CD4-positive, alpha-beta memory T cell (primary cell): ENCODE measurements at regions not wholly inside any gene's neighbourhood (a gene's known extent, or its start where the extent isn't known, plus 50 kb on each side); places are given as distances from the start of the nearest gene placed in this dataset.

Experiments used
- CTCF ChIA-PET: fragments of 350-600 bp; sonication (Branson Sonifier 250); formaldehyde crosslinking; loops from one replicate; lab custom pipeline; 2021; ENCODE audit warnings: inconsistent platforms; ENCODE audit not compliant: partially characterized antibody; lab: Charles Lee
- POLR2A ChIA-PET: fragments of 350-600 bp; sonication (Branson Sonifier 250); formaldehyde crosslinking; loops from one replicate; lab custom pipeline; 2021; ENCODE audit not compliant: partially characterized antibody; lab: Charles Lee
- DNase-seq, 5 donors: peaks; one replicate each; pipeline versions ENCODE4 v3.0.0 to v3.0.0-alpha.2; 2020 to 2022; ENCODE audit warnings: mixed read lengths in 1 of 5
- H3K27ac ChIP-seq: one replicate; pipeline ENCODE4 v1.7.0; 2013; ENCODE audit warnings: low read depth, low read length
- H3K27me3 ChIP-seq: 2 replicates; pipeline ENCODE4 v1.7.0; 2013; ENCODE audit warnings: mild to moderate bottlenecking, low read length, moderate library complexity; ENCODE audit not compliant: insufficient read depth
- H3K36me3 ChIP-seq: 2 replicates; pipeline ENCODE4 v1.7.0; 2013; ENCODE audit warnings: mild to moderate bottlenecking, low read length, moderate library complexity; ENCODE audit not compliant: insufficient read depth
- H3K4me1 ChIP-seq: 2 replicates; pipeline ENCODE4 v1.7.0; 2013; ENCODE audit warnings: mild to moderate bottlenecking, low read length, moderate library complexity; ENCODE audit not compliant: insufficient read depth
- H3K4me3 ChIP-seq, 2 donors: one replicate each; pipeline ENCODE4 v1.7.0; 2013; ENCODE audit warnings: low read length in 2 of 2, mild to moderate bottlenecking in 1 of 2
- H3K9me3 ChIP-seq, 2 donors: one replicate each; pipeline ENCODE4 v1.7.0; 2013; ENCODE audit warnings: low read length in 2 of 2, control low read depth in 1 of 2; ENCODE audit not compliant: control insufficient read depth in 1 of 2
- H3K27ac Mint-ChIP-seq, 7 donors: one replicate each; pipeline ENCODE4 v1.8.0; 2020 to 2021; ENCODE audit warnings: mixed read lengths in 7 of 7, mild to moderate bottlenecking in 6 of 7, inconsistent platforms in 3 of 7, moderate library complexity in 3 of 7
- H3K27me3 Mint-ChIP-seq, 2 donors: one replicate each; pipeline ENCODE4 v1.8.0; 2020 to 2021; ENCODE audit warnings: mixed read lengths in 2 of 2
- H3K36me3 Mint-ChIP-seq, 2 donors: one replicate each; pipeline ENCODE4 v1.8.0; 2020 to 2021; ENCODE audit warnings: mixed read lengths in 2 of 2, inconsistent platforms in 1 of 2, mild to moderate bottlenecking in 1 of 2
- H3K4me1 Mint-ChIP-seq, 4 donors: one replicate each; pipeline ENCODE4 v1.8.0; 2020 to 2021; ENCODE audit warnings: mixed read lengths in 4 of 4, mild to moderate bottlenecking in 1 of 4
- H3K4me3 Mint-ChIP-seq, 8 donors: one replicate each; pipeline ENCODE4 v1.8.0; 2020 to 2021; ENCODE audit warnings: mixed read lengths in 8 of 8, mild to moderate bottlenecking in 7 of 8, moderate library complexity in 6 of 8, inconsistent platforms in 3 of 8
- H3K9me3 Mint-ChIP-seq, 8 donors: one replicate each; pipeline ENCODE4 v1.8.0; 2020 to 2021; ENCODE audit warnings: mixed read lengths in 8 of 8, mild to moderate bottlenecking in 5 of 8, inconsistent platforms in 3 of 8, moderate library complexity in 1 of 8
- intact Hi-C: fragments of 100-400 bp; cut with micrococcal nuclease; formaldehyde crosslinking; loops from one replicate; pipeline ENCODE4 v1.15.1; 2023

DNA sequence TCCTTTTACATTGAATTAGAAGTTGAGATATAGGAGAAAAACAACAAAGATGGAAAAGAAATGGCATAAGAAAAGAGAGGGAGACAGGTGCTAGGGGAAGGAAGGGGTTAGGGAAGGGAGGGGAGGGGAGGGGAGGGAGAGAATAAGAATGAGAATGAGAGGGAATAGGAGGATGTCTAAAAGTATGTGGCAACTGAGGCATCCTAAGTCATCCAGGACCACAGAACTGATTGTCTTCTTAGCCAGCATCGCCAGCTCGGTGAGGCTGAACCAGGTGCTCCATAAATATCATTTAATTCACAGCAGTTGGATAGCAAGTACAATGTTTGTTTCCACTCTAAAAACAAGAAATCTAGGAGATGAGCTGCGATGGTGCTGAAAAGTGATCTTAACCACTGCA lies 393.5 kb downstream of the TMEM182 start:
- peaks cover 0 to 7% (median 3%) of the 10 kb centered on the region in 8 donors for H3K9me3 Mint-ChIP-seq
- no peak overlapping the region for H3K4me3 Mint-ChIP-seq
- intact Hi-C loops: no loop called here
- H3K4me1 Mint-ChIP-seq: no peaks in the 10 kb centered on the region
- no peak for DNase-seq
- no peaks in the 10 kb centered on the region for H3K36me3 Mint-ChIP-seq
- CTCF ChIA-PET: no interaction called here
- no peak overlapping the region for H3K27ac Mint-ChIP-seq
- POLR2A ChIA-PET: no interaction called here
- H3K9me3 ChIP-seq: no peaks in the 10 kb centered on the region
- no peak overlapping the region for H3K27ac ChIP-seq
- H3K36me3 ChIP-seq: no peaks in the 10 kb centered on the region
- no peak overlapping the region for H3K4me3 ChIP-seq
- no peaks in the 10 kb centered on the region for H3K4me1 ChIP-seq
- H3K27me3 Mint-ChIP-seq: no peaks in the 10 kb centered on the region
- no peaks in the 10 kb centered on the region for H3K27me3 ChIP-seq

DNA sequence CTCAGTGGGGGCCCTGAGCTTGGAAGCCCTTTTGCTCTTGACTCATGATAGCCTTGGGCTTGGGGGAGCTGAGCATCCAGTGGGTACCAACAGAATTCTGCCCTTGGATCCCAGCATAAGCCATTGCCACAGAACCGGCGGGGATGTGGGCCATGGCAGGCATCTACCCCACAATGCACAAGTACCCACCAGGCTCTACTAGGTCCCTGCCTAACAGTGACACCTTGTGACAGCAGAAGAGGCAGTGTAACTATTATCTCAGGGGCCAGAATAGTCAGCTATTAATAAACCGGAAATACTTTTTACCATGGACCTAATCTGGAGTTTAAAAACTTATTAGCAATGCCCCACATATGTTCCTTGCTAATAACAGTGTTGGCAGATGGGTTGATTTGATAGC lies 397.2 kb downstream of the TMEM182 start:
- Mint-ChIP-seq H3K36me3 (no peaks in the 10 kb centered on the region), H3K27me3 (no peaks in the 10 kb centered on the region), H3K9me3 (peaks cover 0 to 3% (median 0%) of the 10 kb centered on the region in 8 donors), H3K4me1 (no peaks in the 10 kb centered on the region), H3K4me3 (no peak overlapping the region), H3K27ac (no peak overlapping the region)
- H3K36me3 ChIP-seq: no peaks in the 10 kb centered on the region
- H3K27ac ChIP-seq: no peak overlapping the region
- intact Hi-C loops: no loop called here
- no peaks in the 10 kb centered on the region for H3K9me3 ChIP-seq
- ChIA-PET POLR2A (no interaction called here), CTCF (no interaction called here)
- DNase-seq: no peak
- H3K27me3 ChIP-seq: no peaks in the 10 kb centered on the region
- no peak overlapping the region for H3K4me3 ChIP-seq
- H3K4me1 ChIP-seq: no peaks in the 10 kb centered on the region

DNA sequence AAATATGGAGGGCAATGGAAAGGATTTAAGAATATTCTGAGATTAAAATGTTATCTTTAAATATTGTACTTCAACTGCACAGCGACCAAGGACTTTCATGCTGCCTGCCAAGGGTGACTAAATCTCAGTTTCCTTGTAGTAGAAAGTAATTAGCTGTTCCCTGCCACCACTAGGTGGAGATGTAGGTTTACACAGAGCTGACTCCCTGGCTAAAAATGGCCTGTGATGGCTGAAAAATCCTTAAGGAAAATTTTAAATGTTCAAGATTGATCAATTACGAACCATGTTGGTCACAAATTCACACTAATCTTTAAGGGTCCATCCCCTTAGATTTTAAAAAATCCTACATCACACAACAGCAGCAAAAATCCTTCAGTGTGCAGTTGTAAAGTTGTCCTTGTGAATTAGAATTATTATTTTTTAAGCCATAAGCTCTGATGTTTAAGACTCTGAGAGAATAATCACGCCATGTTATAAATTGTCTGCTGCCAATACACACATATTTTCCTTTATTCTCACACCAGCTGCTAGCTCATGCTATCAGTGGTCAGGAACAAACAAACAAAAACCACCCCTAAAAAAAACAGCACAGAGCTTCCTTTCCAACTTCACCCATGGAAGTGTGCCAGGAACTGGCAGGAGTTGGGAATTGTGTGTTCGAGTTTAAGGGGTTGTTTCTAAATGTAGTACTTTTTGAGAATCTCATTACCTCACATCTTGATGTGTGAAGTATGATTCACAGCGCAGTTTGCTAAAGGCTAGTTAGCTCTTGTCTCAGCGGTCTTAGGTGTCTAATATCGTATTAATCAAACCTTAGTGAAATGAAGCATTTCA lies 399.8 kb downstream of the TMEM182 start:
- Histone ChIP-seq H3K27me3 (no peaks in the 10 kb centered on the region), H3K27ac (no peak overlapping the region), H3K4me3 (no peak overlapping the region), H3K9me3 (no peaks in the 10 kb centered on the region), H3K36me3 (no peaks in the 10 kb centered on the region), H3K4me1 (no peaks in the 10 kb centered on the region)
- intact Hi-C loops: no loop called here
- no peaks in the 10 kb centered on the region for H3K4me1 Mint-ChIP-seq
- H3K27ac Mint-ChIP-seq: no peak overlapping the region
- no peaks in the 10 kb centered on the region for H3K27me3 Mint-ChIP-seq
- DNase-seq: no peak
- no peak overlapping the region for H3K4me3 Mint-ChIP-seq
- H3K36me3 Mint-ChIP-seq: no peaks in the 10 kb centered on the region
- peaks cover 0 to 4% (median 0%) of the 10 kb centered on the region in 8 donors for H3K9me3 Mint-ChIP-seq
- ChIA-PET POLR2A (no interaction called here), CTCF (no interaction called here)

DNA sequence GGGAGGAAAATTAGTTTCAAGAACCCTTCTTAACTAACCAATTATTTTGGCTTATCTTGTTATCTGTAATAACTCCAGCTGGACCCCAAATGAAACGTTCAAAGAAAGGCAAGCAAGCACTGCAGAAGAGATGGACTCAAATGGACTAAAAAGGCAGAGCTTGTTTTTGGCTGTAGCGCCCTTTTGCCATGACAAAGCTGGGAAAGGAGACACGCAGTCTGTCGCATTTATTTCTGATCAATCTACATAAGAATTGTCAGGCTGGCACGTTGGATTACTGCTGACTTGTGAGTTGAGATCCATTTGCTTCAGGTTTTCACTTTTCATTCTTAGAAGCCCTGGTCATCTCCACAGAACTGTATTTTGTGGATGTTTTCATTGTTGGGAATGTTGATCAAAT lies 402.9 kb downstream of the TMEM182 start:
- intact Hi-C loops: no loop called here
- ChIA-PET CTCF (no interaction called here), POLR2A (no interaction called here)
- Mint-ChIP-seq H3K4me3 (no peak overlapping the region), H3K9me3 (peaks cover 0 to 5% (median under 1%) of the 10 kb centered on the region in 8 donors), H3K27ac (no peak overlapping the region), H3K27me3 (no peaks in the 10 kb centered on the region), H3K36me3 (no peaks in the 10 kb centered on the region), H3K4me1 (no peaks in the 10 kb centered on the region)
- H3K4me3 ChIP-seq: no peak overlapping the region
- no peaks in the 10 kb centered on the region for H3K4me1 ChIP-seq
- no peaks in the 10 kb centered on the region for H3K36me3 ChIP-seq
- H3K9me3 ChIP-seq: no peaks in the 10 kb centered on the region
- no peak for DNase-seq
- H3K27me3 ChIP-seq: no peaks in the 10 kb centered on the region
- H3K27ac ChIP-seq: no peak overlapping the region

DNA sequence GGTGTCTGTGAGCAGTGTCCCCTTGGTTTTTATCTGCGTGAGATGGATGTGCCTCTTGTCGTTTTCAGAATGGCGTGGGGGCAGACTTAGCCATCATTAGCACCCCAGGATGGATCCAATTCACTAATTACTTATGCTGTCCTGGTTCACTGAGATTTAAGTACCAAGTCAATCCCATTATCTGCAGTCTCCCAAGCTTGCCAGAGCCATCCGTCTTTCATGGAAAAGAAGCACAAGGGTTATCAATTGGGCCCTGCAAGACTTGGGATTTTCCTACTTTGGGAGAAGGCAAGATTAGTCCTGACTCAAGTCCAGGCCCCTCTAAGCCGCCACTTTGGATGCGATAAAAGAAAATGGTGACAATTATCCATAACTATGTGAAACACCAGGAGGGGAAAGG lies 404.0 kb downstream of the TMEM182 start:
- Mint-ChIP-seq H3K27ac (no peak overlapping the region), H3K9me3 (peaks cover 0 to 6% (median 3%) of the 10 kb centered on the region in 8 donors), H3K36me3 (no peaks in the 10 kb centered on the region), H3K27me3 (no peaks in the 10 kb centered on the region), H3K4me3 (no peak overlapping the region), H3K4me1 (no peaks in the 10 kb centered on the region)
- ChIA-PET CTCF (no interaction called here), POLR2A (no interaction called here)
- no peak for DNase-seq
- no peaks in the 10 kb centered on the region for H3K36me3 ChIP-seq
- intact Hi-C loops: no loop called here
- no peaks in the 10 kb centered on the region for H3K4me1 ChIP-seq
- H3K27ac ChIP-seq: no peak overlapping the region
- no peak overlapping the region for H3K4me3 ChIP-seq
- H3K27me3 ChIP-seq: no peaks in the 10 kb centered on the region
- no peaks in the 10 kb centered on the region for H3K9me3 ChIP-seq

DNA sequence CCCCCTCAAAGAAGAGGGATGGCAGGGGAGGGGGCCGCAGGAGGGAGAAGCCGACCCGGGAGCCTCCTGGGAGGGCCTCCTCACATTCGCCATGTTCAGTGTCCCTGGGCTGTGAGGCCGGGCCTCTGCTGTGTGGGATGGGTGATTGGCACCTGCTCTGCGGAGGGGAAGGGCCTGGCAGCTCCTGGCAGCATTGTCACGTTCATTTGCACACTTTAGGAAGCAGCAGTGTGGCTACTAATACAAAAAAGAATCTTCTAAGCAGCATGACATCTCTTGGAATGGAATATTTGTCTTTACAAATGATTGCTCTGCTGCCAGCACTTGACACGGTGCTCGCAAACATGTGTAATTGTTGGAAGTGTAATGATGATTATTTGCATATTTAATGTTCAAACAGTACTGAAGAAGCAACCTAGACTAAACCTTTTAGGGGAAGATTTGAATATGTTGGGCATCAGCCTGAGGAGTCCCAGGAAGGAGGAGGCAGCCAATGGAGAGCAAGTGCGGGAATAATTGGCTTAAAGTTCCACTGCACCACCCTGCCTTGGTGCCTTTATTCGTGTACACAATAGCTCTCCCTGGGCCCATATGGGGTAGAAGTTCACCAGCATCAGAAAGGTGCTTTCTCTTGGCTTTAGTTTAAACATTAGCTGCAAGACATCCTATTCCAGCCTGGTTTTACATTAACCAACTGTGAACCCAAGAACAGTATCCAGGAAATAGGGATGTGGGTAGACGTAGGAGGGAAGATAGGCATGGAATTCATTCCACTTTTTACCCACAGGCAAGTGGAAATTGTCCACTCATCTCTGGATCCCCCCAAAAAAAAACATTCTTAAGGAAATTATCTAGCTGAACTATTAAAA lies 404.9 kb downstream of the TMEM182 start:
- no peak for DNase-seq
- H3K4me1 Mint-ChIP-seq: no peaks in the 10 kb centered on the region
- intact Hi-C loops: no loop called here
- H3K4me3 Mint-ChIP-seq: no peak overlapping the region
- Histone ChIP-seq H3K4me3 (no peak overlapping the region), H3K36me3 (no peaks in the 10 kb centered on the region), H3K27me3 (no peaks in the 10 kb centered on the region), H3K27ac (no peak overlapping the region), H3K9me3 (no peaks in the 10 kb centered on the region), H3K4me1 (no peaks in the 10 kb centered on the region)
- POLR2A ChIA-PET: no interaction called here
- CTCF ChIA-PET: no interaction called here
- H3K27me3 Mint-ChIP-seq: no peaks in the 10 kb centered on the region
- peaks cover 0 to 10% (median 5%) of the 10 kb centered on the region in 8 donors for H3K9me3 Mint-ChIP-seq
- H3K27ac Mint-ChIP-seq: no peak overlapping the region
- no peaks in the 10 kb centered on the region for H3K36me3 Mint-ChIP-seq

DNA sequence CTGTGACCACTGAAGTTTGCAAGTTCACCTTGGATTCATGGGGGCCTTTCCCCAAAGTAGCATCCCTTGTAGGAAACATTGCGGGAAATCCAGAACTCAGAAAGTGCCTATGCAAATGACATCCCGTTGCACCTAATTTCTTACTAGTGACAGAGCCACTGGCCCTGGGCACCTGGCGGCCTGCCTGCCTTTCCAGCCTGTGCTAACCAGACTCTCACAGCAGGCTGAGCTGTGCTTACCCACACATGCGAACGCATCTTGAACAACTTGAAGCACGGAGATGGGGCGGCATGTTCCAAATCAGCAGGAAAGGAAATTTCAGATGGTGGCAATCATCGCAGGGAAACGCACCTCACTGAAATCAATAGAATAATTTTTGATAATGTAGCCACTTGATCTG lies 405.8 kb downstream of the TMEM182 start:
- ChIA-PET CTCF (no interaction called here), POLR2A (no interaction called here)
- intact Hi-C loops: no loop called here
- Histone ChIP-seq H3K9me3 (no peaks in the 10 kb centered on the region), H3K27me3 (no peaks in the 10 kb centered on the region), H3K36me3 (no peaks in the 10 kb centered on the region), H3K4me1 (no peaks in the 10 kb centered on the region), H3K4me3 (no peak overlapping the region), H3K27ac (no peak overlapping the region)
- Mint-ChIP-seq H3K4me3 (no peak overlapping the region), H3K27ac (no peak overlapping the region), H3K4me1 (no peaks in the 10 kb centered on the region), H3K27me3 (no peaks in the 10 kb centered on the region), H3K9me3 (peaks cover 0 to 10% (median 5%) of the 10 kb centered on the region in 8 donors), H3K36me3 (no peaks in the 10 kb centered on the region)
- DNase-seq: no peak
